GM19238 (cell line): ENCODE measurements at regions not wholly inside any gene's neighbourhood (a gene's known extent, or its start where the extent isn't known, plus 50 kb on each side); places are given as distances from the start of the nearest gene placed in this dataset.
"Not testable (repeated sequence)": the region's sequence is repeated elsewhere in the genome, so short reads cannot be mapped to it uniquely, and the experiment has no call there.

Experiments used
- DNase-seq: peaks from one replicate; pipeline ENCODE4 v3.0.0; 2011; ENCODE audit warnings: low spot score; ENCODE audit not compliant: insufficient read length

DNA sequence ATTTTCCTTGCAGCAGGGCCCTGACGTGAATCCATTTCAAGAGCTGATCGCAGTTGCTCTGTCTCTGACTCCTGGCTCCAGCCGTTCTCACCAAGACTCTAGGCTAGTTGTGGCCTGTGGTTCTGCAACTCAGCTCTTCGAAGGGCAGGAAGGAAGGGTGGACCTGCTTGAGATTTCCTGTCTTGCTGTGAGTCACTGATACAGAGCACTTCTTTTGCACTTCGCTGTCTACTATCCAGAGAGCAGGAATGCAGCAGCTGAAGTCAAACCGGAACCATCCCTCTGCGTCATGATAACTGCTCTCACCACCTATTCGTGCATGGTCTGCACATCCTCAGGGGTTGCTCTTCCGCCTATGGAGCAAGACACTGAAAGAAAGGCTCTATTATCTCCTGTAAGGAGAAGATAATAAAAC lies 59.7 kb downstream of the RAP2B start:
- DNase-seq: peak; percentile 30

DNA sequence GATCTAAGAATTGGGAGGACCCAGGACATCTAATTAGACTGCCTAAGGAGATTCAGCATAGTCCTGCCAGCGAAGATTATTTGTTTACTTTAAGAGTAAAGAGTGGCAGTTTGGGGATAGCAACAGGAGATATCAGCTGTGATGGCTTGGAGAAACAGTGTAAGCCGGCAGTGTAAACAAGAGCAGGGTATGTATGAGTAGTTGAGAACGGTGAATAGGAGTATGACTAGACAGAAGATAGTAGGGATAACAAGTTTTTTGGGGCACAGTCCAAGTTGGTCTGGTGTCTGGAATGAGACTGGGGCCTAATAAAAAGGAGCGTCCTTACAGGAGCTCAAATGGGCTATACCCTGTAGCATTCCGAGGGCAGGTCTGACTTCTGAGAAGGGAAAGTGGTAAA lies 64.9 kb downstream of the RAP2B start:
- DNase-seq: not testable (repeated sequence)

DNA sequence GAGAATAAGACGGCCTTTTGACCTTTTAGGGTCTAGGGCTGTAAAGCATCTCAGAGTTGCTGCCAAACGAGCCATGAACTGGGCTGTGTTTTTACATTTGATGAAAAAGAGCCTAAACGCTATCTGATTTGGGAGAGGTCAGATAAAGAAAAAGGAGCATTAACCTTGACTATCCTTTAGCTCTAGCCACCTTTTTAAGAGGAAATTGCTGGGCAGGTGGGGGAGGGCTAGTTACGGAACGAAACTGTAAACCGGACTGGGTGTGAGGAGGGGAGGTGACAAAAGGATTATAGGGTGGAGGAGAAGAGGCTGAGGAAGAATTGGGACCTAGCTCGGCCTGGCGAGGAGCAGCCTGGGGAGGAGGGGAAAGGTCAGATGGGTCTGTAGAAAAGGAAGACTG lies 68.4 kb downstream of the RAP2B start:
- not testable (repeated sequence) for DNase-seq

DNA sequence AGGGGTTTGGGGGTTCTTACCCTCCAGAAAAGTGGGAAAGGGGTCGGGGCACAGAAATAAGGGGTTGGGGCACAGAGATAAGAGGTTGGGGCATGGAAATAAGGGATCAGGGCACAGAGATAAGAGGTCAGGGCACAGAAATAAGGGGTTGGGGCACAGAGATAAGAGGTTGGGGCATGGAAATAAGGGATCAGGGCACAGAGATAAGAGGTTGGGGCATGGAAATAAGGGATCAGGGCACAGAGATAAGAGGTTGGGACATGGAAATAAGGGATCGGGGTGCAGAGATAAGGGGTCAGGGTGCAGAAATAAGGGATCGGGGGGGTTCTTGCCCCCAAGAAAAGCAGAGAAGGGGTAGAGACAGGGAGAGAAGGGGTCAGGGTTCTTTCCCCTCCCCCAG lies 69.2 kb downstream of the RAP2B start:
- DNase-seq: not testable (repeated sequence)

DNA sequence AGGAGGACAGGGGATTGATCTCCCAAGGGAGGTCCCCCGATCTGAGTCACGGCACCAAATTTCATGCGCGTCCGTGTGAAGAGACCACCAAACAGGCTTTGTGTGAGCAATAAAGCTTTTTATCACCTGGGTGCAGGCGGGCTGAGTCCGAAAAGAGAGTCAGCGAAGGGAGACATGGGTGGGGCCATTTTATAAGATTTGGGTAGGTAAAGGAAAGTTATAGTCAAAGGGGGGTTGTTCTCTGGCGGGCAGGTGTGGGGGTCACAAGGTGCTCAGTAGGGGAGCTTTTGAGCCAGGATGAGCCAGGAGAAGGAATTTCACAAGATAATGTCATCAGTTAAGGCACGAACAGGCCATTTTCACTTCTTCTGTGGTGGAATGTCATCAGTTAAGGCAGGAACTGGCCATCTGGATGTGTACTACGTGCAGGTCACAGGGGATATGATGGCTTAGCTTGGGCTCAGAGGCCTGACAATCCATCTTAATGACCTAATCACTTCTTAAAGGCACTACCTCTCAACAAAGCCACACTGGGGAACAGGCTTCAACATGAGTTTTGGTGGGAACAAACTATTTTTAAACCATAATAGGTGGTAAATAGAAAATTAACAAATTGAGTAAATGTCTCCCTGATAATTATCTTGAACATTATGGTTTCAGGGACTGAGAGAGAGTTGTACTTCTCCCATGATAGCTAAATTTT lies 70.2 kb downstream of the RAP2B start:
- not testable (repeated sequence) for DNase-seq

DNA sequence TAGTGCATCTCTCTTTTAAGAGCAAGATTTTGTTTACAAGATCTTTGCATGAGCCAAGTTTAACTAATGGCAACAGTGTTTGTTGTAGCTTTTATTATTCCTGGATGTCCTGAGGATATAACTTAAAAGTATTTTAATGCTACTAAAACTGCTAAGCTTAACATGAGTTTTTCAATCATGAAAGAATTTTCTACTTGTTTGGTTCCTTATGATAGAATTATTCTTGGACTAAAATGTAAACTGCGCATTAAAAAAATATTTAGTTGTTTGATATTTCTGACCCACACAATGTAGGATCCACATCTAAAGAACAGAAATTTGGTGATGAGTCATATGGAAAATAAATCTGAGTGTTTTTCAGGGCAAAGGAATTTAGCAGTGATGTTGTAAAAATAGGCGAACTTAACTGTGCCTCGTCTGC lies 70.8 kb downstream of the RAP2B start:
- no peak for DNase-seq

DNA sequence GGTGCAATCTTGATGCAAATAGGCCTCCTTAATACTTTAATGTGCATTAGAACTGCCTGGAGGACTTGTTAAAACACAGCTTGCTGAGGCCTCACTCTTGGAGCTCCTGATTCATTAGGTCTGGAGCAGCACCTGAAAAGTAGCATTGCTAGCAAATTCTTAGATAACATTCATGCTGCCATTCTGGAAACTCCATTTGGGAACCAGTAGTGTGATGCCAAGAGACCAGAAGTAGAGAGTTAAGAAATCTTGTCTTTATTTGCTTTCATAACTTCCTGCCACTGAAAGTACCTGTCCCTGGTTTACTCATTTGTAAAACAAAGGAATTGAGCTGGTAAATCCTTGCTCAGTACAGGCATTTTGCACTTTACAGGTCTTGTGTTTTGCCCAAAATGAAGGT lies 72.0 kb downstream of the RAP2B start:
- no peak for DNase-seq

DNA sequence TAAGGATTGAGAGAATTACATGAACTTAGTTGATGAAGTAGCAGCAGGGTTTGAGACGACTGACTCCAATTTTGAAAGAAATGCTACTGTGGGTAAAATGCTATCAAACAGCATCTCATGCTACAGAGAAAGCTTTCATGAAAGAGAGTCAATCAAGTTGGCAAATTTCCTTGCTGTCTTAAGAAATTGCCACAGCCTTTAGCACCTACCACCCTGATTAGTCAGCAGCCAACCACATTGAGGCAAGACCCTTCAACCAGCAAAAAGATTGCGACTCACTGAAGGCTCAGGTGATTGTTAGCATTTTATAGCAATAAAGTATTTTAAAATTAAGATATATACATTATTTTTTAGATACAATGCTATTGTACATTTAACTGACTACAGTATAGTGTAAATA lies 80.9 kb downstream of the RAP2B start:
- DNase-seq: no peak

DNA sequence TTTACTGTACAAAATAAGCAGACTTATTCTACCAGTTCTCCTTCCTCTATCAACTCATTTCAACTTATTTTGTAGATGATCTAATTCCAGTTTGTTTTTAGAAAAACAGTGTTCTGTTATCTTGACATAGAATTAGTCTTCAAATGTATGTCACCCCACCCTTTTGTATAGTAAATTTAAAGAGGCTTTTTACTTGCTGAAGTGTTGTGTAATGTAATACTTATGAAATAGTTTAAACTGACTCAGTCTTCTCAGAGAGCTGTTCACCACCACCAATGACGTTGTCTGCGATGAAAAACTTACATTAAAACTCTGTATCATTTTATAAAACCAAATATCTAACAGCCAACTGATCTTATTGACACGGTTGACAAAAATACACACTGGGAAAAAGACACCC lies 82.9 kb downstream of the RAP2B start:
- no peak for DNase-seq

DNA sequence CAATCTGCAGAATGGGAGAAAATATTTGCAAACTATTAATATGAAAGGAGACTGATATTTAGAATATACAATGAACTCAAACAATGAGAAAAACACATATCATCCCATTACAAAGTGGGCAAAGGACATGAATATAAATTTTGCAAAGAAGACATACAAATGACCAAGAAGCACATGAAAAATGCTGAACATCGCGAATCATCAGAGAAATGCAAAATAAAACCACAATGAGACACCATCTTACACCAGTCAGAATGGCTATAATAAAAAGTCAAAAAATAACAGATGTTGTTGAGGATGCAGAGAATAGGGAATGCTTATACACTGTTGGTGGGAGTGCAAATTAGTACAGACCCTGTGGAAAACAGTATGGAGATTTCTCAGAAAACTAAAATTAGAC lies 83.6 kb downstream of the RAP2B start:
- DNase-seq: no peak

DNA sequence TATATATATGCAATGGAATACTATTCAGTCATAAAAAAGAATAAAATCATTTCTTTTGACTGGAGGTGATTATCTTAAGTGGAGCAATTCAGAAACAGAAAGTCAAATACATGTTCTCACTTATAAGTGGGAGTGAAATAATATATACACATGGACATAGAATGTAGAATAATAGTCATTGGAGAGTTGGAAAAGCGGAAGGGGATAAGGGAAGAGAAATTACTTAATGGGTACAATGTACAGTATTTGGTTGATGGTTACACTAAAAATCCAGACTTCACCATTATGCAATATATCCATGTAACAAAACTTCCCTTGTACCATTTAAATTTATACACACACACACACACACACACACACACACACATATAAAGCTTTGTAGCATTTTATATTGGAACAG lies 84.3 kb downstream of the RAP2B start:
- no peak for DNase-seq

DNA sequence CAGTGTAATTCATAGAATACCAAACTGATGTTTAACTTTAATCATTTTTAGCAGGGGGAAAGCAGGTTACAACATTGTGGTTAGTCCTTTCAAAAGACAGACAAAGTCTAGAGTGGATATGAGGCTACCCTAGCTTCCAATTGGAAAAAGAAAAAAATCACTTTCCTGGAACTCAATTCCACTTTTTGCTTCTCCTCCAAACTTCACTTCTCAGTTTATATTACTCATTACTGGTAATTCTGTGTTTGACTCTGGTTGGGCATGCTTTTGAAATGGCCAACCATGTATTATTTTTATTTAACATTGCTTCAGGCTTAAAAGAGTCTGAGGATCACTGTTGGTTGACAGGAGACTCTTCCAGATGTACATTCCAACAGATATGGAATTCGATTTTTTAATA lies 84.8 kb downstream of the RAP2B start:
- no peak for DNase-seq

DNA sequence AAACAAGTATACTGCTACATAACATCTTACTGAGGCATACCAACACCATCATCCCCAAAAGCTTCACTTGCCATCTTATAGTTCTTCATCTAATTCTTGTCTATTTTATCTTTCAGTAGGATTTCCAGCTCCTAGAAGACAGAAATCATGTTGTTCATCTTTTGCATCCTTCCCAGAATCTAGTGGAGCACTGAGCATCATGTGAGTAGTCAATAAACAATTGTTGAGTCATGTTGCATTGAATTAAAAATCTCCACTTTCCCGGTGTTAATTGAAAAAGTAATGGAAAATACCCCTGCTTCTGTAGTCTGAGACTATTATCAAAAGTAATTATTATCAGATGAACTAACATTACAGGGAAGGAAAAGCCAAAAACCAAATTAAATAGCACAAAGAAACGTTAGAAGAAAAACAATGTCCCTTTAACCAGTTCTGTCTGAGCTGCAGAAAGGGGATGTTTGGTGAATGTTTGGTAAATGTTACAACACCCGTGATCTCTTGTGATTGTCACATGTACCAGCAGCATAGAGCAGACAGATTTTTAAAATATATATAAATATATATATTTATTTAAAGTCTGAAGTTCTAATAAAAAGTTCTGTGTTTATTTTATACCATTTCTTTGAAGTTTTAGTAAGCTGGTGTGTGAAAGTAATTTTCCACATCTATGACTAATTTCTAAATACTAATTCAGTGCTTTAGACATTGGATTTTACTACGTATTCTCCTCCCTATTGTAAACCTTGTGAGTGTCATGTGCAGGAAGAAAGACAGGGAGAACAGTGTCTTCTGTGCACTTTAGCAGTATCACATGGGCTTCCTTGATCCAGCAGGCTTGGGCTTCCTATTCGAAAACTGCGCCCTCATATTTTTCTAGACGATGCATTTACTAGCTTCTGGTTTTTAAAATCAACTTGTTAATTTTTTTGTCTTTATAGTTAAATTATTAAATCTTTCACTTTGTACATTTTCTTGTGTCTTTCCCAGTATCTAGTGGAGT lies 85.6 kb downstream of the RAP2B start:
- no peak for DNase-seq

DNA sequence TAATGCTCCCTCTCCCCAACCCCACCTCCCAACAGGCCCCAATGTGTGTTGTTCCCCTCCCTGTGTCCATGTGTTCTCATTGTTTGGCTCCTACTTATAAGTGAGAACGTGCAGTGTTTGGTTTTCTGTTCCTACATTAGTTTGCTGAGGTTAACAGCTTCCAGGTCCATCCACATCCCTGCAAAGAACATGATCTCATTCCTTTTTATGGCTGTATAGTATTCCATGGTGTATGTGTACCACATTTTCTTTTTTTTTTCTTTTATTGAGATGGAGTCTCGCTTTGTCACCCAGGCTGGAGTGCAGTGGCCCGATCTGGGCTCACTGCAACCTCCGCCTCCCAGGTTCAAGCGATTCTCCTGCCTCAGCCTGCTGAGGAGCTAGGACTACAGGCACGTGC lies 86.8 kb downstream of the RAP2B start:
- DNase-seq: not testable (repeated sequence)

DNA sequence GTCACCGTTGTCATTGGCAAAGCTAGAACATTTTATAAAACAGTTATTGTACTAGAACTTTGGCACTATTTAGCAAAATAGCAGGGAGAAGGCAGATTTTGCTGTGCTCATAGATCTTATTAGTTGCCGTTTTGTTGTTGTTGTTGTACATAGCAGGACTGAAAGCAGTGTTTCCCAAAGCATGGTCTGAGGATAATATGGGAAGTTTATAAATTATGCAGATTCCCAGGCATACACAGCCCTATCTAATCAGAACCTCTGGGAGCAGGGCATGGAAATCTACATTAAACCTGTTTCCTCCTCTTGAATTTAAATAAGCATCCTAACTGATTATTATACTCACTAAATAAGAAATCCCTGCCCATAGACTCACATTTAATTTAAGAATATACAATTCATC lies 87.9 kb downstream of the RAP2B start:
- no peak for DNase-seq

DNA sequence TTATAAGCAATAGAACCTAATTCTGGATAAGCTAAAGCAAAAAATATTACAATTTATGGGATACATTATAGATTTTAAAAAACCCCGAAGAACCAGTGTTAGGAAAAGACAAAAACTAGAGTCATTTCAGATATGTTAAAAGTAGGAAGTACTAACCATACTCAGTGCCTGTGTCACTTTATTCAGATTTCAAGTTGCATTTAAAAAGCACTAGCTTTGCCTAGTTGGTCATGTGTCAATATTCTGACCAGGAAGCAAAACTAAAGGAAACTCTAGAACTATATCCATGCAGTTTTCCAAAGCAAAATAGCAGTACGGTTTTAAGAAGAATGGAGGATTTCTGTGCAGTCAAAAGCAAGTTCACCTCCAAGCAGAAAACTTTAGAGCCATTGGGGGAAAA lies 88.4 kb downstream of the RAP2B start:
- DNase-seq: no peak

DNA sequence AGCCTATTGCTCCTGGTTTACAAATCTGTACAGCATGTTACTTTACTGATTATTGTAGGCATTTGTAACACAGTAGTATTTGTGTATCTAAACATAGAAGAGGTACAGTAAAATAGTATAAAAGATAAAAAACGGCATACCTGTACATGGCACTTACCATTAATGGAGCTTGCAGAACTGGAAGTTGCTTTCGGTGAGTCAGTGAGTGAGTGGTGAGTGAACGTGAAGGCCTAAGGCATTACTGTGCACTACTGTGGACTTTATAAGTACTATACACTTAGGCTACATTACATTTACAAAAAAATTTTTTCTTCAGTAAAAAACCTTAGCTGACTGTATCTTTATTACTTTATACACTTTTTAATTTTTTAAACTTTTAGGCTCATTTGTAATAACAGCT lies 90.9 kb downstream of the RAP2B start:
- DNase-seq: no peak

DNA sequence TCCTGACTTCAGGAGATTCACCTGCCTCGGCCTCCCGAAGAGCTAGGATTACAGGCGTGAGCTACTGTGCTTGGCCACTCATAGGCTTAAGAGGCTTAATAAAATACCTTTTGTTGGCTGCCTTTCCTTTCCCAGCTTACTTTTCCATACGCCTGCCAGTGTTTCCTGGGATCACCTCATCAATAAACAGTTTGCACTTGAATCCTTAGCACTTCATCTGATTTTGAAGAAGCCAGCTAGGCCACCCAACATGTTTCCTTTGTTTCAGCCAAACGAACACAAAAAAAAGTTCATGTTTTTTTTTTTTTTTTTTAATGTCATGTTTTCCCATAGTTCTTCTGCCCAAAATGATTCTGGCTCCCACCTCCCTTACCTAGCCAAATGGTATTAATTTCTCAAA lies 92.3 kb downstream of the RAP2B start:
- no peak for DNase-seq

DNA sequence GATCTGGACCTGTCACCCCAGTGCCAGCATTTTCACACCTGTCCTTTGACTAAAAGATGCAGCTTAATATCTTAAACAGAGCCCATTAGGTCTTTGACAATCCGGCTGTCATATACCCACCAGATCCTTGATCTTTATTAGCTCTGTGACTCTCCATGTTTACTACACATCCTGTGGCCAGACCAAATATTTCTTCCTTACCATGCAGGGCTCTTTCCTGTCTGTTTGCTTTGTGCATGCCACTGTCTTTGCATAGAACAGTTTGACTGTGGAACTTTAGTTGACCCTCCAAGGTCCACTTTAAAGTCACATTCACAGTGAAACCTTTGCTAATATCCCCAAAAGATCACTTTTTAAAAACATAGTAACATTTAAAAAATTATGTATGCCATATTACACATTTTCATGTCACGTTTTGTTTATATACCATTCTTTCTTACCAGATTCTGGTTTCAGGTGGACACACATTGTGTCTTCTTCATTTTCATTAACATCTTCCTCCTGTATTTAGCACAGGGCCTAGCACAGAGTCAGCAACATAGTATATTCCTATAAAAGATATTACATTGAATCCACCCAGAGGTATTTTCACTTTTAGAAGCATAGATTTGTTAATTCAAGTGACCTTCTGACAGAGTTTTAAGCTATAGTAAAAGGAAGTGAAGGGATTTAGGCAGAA lies 95.8 kb downstream of the RAP2B start:
- no peak for DNase-seq

DNA sequence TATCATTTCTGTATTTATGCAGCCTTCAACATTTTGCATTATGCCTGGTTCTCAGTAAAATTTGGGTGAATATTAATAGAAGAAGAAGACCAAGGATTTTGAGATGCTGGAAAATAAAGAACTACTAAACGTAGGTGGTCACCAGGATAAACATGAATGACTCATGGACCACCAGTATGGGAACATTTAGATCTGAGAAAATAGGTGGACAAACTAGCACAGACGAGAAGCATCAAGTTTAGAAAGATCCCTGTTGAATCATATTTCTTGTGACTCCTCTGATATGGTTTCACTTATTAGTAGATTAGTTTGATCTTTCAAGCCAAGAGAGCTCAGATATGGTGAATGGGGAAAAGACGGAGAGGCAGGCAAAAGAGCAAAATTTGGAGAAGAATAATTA lies 97.9 kb downstream of the RAP2B start:
- no peak for DNase-seq

DNA sequence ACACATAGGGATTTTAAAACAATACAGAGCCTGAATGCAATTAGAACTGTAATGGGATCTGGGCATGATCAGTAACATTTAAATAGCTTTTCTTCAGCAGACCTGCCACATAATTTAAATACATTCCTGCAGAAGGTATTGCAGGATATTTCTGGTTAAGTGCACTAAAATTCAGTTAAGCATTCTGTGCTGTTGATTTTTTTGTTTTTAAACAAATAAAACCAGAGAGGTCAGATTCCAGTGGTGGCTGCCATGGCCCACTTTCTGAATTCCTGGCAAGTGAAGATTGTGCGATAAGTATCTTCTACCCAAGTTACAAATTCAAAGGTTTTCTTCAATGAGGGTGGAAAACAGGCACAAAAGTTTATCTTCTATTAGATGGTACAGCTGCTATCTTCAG lies 98.7 kb downstream of the RAP2B start:
- DNase-seq: no peak

DNA sequence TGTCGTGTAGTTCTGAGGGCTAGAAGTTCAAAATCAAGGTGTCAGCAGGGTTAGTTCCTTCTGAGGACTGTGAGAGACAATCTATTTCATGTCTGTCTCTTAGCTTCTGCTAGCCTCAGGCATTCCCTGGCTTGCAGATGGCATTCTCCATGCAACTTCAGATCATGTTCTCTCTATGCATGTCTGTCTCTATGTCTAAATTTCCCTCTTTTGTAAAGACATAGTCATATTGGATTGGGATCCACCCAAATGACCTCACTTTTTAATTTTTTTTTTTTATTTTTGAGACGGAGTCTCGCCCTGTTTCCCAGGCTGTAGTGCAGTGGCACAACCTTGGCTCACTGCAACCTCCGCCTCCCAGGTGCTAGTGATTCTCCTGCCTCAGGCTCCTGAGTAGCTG lies 104.6 kb downstream of the RAP2B start:
- DNase-seq: no peak
